Astrocyte (in vitro differentiated cells and primary cell): ENCODE measurements at regions not wholly inside any gene's neighbourhood (a gene's known extent, or its start where the extent isn't known, plus 50 kb on each side); places are given as distances from the start of the nearest gene placed in this dataset.

ENCODE experiments used
- EZH2 ChIP-seq: IDR thresholded peaks from 2 replicates; pipeline ENCODE4 v1.6.1; 2012; ENCODE audit warnings: mild to moderate bottlenecking, low read length, inconsistent platforms; ENCODE audit not compliant: insufficient read depth
- TF ChIP-seq, protein P1 (sequence below): IDR thresholded peaks from 2 replicates; pipeline ENCODE4 v1.5.1; 2011; ENCODE audit warnings: low read depth, mild to moderate bottlenecking, inconsistent platforms, low read length, moderate library complexity; ENCODE audit not compliant: insufficient read depth

DNA sequence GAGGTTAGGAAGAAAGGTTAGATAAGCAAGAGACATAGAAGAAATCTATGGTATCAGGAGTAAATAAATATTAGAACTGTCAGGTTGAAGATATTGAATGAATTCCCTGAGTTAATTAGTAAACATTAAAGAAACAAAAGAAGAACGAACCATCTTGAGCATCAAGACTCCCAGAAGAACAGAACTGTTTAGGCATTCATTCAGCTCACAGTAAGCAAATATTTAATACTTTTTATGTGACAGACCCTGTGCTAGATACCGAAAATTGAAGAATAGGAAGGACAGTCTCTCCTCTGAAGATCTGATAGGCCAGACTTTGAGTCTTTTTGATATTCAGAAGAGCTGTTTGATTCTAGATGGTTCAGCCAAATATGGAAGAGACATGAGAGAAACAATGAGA lies 731.5 kb downstream of the XPNPEP1 start:
- TF ChIP-seq, protein P1, sequence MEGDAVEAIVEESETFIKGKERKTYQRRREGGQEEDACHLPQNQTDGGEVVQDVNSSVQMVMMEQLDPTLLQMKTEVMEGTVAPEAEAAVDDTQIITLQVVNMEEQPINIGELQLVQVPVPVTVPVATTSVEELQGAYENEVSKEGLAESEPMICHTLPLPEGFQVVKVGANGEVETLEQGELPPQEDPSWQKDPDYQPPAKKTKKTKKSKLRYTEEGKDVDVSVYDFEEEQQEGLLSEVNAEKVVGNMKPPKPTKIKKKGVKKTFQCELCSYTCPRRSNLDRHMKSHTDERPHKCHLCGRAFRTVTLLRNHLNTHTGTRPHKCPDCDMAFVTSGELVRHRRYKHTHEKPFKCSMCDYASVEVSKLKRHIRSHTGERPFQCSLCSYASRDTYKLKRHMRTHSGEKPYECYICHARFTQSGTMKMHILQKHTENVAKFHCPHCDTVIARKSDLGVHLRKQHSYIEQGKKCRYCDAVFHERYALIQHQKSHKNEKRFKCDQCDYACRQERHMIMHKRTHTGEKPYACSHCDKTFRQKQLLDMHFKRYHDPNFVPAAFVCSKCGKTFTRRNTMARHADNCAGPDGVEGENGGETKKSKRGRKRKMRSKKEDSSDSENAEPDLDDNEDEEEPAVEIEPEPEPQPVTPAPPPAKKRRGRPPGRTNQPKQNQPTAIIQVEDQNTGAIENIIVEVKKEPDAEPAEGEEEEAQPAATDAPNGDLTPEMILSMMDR, result no peak
- no peak for TF ChIP-seq EZH2
